ENCODE measurements at regions not wholly inside any gene's neighbourhood (a gene's known extent, or its start where the extent isn't known, plus 50 kb on each side); places are given as distances from the start of the nearest gene placed in this dataset.

DNA sequence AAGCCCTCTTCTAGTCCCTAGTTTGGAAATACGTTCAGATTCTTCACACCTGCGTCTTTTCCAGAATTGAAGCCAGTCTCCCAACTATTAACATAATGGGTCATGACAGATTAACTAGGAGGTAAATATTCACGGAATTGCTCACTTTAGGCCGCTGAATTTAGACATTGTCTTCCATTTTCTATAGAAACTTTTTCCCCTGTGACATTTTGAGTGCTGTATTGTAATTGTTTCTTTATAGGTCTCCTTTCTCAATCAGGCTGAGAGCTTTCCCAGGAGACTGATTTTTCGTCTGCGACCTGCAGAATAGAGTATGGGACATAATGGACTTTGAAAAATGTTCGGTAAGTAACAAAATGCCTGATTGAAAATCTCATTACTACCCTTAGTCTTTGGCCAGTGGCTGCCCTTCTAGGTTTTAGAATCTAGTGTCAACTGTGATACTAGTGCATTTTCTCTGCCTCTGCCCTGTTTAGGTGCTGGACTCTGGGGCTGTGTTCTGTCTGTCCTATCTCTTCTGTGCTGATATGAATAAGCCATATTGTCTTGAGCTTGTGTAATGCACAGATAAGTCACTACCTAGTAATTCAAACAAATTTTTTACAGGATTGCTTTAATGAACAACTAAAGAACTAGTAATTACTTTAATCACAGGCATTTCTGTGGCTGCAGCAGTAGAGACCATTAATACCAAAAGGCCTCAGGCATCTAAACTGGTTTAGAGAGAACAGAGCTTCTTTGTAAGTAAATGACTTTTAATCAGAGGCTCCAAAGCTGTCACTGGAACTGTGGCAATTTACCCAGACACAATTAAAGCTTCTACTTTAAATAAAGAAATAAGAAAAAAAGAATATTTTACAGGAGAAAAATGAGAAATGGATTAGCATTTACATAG, 122.4 kb upstream of the FREM2 start:
- TF ChIP-seq, protein P1, sequence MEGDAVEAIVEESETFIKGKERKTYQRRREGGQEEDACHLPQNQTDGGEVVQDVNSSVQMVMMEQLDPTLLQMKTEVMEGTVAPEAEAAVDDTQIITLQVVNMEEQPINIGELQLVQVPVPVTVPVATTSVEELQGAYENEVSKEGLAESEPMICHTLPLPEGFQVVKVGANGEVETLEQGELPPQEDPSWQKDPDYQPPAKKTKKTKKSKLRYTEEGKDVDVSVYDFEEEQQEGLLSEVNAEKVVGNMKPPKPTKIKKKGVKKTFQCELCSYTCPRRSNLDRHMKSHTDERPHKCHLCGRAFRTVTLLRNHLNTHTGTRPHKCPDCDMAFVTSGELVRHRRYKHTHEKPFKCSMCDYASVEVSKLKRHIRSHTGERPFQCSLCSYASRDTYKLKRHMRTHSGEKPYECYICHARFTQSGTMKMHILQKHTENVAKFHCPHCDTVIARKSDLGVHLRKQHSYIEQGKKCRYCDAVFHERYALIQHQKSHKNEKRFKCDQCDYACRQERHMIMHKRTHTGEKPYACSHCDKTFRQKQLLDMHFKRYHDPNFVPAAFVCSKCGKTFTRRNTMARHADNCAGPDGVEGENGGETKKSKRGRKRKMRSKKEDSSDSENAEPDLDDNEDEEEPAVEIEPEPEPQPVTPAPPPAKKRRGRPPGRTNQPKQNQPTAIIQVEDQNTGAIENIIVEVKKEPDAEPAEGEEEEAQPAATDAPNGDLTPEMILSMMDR (IDR thresholded peaks at IDR 0.05; ENCODE audit: low read depth, low read length, missing control alignments): no peak
- no peak overlapping the region for H3K4me3 ChIP-seq (ENCODE audit: low read depth, low read length)
- DNase-seq (ENCODE audit: low read depth): no peak

DNA sequence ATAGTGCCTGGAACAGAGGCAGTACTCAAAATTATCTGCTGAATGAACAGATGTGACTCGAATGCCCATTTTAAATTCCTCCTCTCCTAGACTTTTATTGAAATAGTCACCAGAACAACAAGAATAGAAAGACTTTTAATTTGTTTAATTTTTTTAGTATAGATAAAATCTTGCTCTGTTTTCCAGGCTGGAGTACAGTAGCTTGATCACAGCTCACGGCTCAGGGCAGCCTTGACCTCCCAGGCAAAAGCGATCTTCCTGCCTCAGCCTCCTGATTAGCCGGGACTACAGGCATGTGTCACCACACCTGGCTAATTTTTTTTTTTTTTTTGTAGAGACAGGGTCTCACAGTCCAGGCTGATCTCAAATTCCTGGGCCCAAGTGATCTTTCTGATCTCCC, 120.9 kb upstream of the FREM2 start:
- TF ChIP-seq, protein P1 (IDR thresholded peaks at IDR 0.05; ENCODE audit: low read depth, low read length, missing control alignments): no peak
- H3K4me3 ChIP-seq (ENCODE audit: low read depth, low read length): no peak overlapping the region
- no peak for DNase-seq (ENCODE audit: low read depth)

DNA sequence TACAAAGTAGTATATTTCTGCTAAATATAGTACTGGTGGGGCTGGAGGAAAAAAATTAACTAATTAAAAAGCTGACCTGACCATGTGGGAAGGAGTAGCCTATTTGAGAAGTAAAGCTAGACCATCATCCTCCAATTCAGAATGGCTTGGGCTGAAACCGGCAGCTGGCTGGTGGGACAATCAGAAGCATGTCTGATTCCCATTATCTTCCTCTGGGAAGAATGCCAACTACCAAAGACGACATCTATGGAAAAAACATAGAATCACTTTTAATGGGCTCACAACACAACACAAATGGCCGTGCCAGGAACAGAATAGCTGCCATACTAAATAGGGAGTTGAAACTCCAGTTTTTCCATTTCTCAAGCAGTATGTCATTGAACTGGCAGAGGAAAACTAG, 120.4 kb upstream of the FREM2 start:
- TF ChIP-seq, protein P1 (IDR thresholded peaks at IDR 0.05; ENCODE audit: low read depth, low read length, missing control alignments): no peak
- H3K4me3 ChIP-seq (ENCODE audit: low read depth, low read length): no peak overlapping the region
- no peak for DNase-seq (ENCODE audit: low read depth)

DNA sequence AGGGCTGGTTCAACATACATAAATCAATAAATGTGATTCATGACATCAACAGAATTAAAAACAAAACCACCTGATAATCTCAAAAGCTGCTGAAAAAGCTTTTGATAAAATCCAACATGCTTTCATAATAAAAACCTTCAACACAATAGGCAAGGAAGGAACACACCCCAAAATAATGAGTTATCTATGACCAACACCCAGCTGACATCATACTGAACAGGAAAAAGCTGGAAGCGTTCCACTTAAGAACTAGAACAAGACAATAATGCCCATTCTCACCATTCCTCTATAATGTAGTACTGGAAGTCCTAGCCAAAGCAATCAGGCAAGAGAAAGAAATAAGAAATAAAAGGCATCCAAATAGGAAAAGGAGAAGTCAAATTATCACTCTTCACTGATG, 116.2 kb upstream of the FREM2 start:
- no peak for DNase-seq (ENCODE audit: low read depth)
- TF ChIP-seq, protein P1 (IDR thresholded peaks at IDR 0.05; ENCODE audit: low read depth, low read length, missing control alignments): no peak
- H3K4me3 ChIP-seq (ENCODE audit: low read depth, low read length): no peak overlapping the region

DNA sequence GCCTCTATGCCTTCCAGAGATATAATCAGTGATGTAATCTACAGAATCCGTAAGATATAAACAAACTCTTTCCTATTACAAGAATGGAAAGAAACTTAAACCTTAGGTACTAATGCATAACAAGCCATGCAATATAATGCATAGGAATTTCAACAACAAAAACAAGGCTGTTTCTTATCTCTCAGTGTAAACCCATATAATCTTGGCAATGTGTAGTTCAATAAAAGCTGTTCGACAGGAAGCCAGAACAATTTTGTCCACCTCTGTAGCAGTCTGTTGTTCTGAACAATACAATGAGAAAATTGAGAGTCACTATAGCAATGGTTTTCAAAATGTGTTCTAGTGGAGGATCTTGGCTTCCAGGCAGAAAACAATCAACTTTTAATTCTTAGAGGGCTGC, 111.5 kb upstream of the FREM2 start:
- TF ChIP-seq, protein P1 (IDR thresholded peaks at IDR 0.05; ENCODE audit: low read depth, low read length, missing control alignments): no peak
- no peak for DNase-seq (ENCODE audit: low read depth)
- no peak overlapping the region for H3K4me3 ChIP-seq (ENCODE audit: low read depth, low read length)

DNA sequence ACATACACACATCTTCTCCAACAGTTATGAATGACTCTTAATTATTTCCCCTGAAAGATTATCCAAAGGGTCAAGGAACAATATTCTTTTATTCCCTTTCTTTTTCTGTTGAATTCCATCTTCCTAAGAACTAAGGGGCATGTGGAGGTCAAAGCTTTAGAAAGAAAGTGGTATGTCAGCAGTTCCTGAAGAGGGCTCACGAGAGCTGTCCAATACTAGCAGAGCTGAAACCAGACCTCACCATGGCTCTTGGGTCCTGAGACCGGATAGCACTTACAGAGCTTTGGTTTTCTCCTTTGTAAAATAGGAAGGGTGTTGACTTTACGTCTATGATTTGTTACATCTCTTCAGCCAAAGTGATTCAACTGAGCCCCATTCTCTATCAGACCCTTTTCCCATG, 109.8 kb upstream of the FREM2 start:
- TF ChIP-seq, protein P1 (IDR thresholded peaks at IDR 0.05; ENCODE audit: low read depth, low read length, missing control alignments): no peak
- no peak for DNase-seq (ENCODE audit: low read depth)
- no peak overlapping the region for H3K4me3 ChIP-seq (ENCODE audit: low read depth, low read length)

DNA sequence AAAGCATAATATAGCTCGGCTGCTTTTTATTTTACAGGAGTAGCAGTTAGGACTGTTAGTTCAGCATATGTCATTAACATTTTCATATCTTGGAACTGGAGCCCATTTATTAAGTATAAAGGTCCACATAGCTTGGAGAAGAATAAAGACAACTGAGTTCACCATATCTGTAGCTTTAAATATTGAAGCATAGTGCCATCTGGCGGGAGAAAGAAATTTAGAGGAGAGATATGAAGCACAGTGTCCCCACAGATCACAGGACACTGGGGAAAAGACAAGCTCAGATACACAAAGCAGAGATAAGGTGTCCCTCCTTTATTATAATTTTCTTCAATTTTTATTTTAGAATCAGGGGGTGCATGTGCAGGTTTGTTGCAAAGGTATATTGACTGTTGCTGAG, 104.7 kb upstream of the FREM2 start:
- peak; percentile 7 for DNase-seq (ENCODE audit: low read depth)
- H3K4me3 ChIP-seq (ENCODE audit: low read depth, low read length): no peak overlapping the region

More for the DNA sequence above, 104.7 kb upstream of the FREM2 start:
- TF ChIP-seq, protein P1 (IDR thresholded peaks at IDR 0.05; ENCODE audit: low read depth, low read length, missing control alignments): peak; percentile 25
